Endodermal cell (in vitro differentiated cells): ENCODE measurements at regions not wholly inside any gene's neighbourhood (a gene's known extent, or its start where the extent isn't known, plus 50 kb on each side); places are given as distances from the start of the nearest gene placed in this dataset.

Experiments used
- DNase-seq: peaks from one replicate; pipeline ENCODE4 v3.0.0-alpha.2; 2017
- H3K27ac ChIP-seq: 2 replicates; pipeline ENCODE4 v1.5.1; 2013; ENCODE audit warnings: mild to moderate bottlenecking, low read depth, low read length, moderate library complexity
- H3K27me3 ChIP-seq: 2 replicates; pipeline ENCODE4 v1.6.1; 2013; ENCODE audit warnings: mild to moderate bottlenecking, low read length, moderate library complexity; ENCODE audit not compliant: insufficient read depth, control insufficient read depth, poor library complexity, severe bottlenecking
- H3K36me3 ChIP-seq: 2 replicates; pipeline ENCODE4 v1.7.0; 2013; ENCODE audit warnings: mild to moderate bottlenecking, low read length, moderate library complexity; ENCODE audit not compliant: control insufficient read depth, insufficient read depth
- H3K4me1 ChIP-seq: one replicate; pipeline ENCODE4 v1.7.0; 2013; ENCODE audit warnings: low read length; ENCODE audit not compliant: control insufficient read depth, insufficient read depth
- H3K4me3 ChIP-seq: 2 replicates; pipeline ENCODE4 v1.5.1; 2013; ENCODE audit warnings: mild to moderate bottlenecking, low read length, moderate library complexity
- H3K9ac ChIP-seq: 2 replicates; pipeline ENCODE4 v1.6.1; 2013; ENCODE audit warnings: mild to moderate bottlenecking, low read length, moderate library complexity; ENCODE audit not compliant: poor library complexity, severe bottlenecking; ENCODE audit errors: extremely low read depth
- H3K9me3 ChIP-seq: 2 replicates; pipeline ENCODE4 v1.6.1; 2013; ENCODE audit warnings: mild to moderate bottlenecking, low read length, moderate library complexity; ENCODE audit not compliant: control insufficient read depth
- H3K27ac Mint-ChIP-seq: 2 replicates; pipeline ENCODE4 v1.8.0; 2020; ENCODE audit warnings: mixed read lengths
- H3K27me3 Mint-ChIP-seq: 2 replicates; pipeline ENCODE4 v1.8.0; 2021; ENCODE audit warnings: mild to moderate bottlenecking, mixed read lengths; ENCODE audit not compliant: insufficient read depth
- H3K36me3 Mint-ChIP-seq: 2 replicates; pipeline ENCODE4 v1.8.0; 2020; ENCODE audit warnings: low read depth, mixed read lengths
- H3K4me1 Mint-ChIP-seq: 2 replicates; pipeline ENCODE4 v1.8.0; 2020; ENCODE audit warnings: mixed read lengths
- H3K4me3 Mint-ChIP-seq: 2 replicates; pipeline ENCODE4 v1.8.0; 2020; ENCODE audit warnings: mild to moderate bottlenecking, moderate library complexity, mixed read lengths
- H3K9me3 Mint-ChIP-seq: 2 replicates; pipeline ENCODE4 v1.8.0; 2020; ENCODE audit warnings: mild to moderate bottlenecking, mixed read lengths
- CTCF ChIP-seq: fragments of 200-600 bp; sonication (generic); conservative IDR thresholded peaks from 2 replicates; pipeline ENCODE4 v1.5.0; 2021; ENCODE audit warnings: antibody characterized with exemption, mild to moderate bottlenecking
- WGBS, 2 experiments: methylation state at CpG; one replicate each; pipeline versions ENCODE4 v1.1.5 to v1.1.7; 2013; ENCODE audit warnings: missing lambda C conversion rate in 2 of 2, mixed read lengths in 1 of 2; ENCODE audit not compliant: insufficient coverage in 1 of 2, insufficient read length in 1 of 2; 5-methylcytosine and 5-hydroxymethylcytosine counted together

GRCh38 chrX:68892651-68893050 lies 63.8 kb downstream of the EFNB1 start:
- no peak overlapping the region for H3K4me3 Mint-ChIP-seq

GRCh38 chrX:68892134-68892533 lies 63.3 kb downstream of the EFNB1 start:
- Histone ChIP-seq H3K4me3 (no peak overlapping the region), H3K9ac (no peak overlapping the region), H3K27ac (no peak overlapping the region), H3K4me1 (no peaks in the 10 kb centered on the region), H3K27me3 (peaks cover 27% of the 10 kb centered on the region), H3K36me3 (no peaks in the 10 kb centered on the region), H3K9me3 (no peaks in the 10 kb centered on the region)
- peaks cover 4% of the 10 kb centered on the region for H3K4me1 Mint-ChIP-seq
- no peak for TF ChIP-seq CTCF
- H3K27ac Mint-ChIP-seq: no peak overlapping the region
- no peak for DNase-seq
- no peak overlapping the region for H3K4me3 Mint-ChIP-seq
- 94% methylated on average over 2 of the region's 2 CpGs; no CpG with 5 or more reads in 1 of the 2 experiments for WGBS, 2 experiments
- no peaks in the 10 kb centered on the region for H3K36me3 Mint-ChIP-seq
- H3K9me3 Mint-ChIP-seq: peaks cover 40% of the 10 kb centered on the region
- peaks cover 15% of the 10 kb centered on the region for H3K27me3 Mint-ChIP-seq

More at GRCh38 chrX:68892651-68893050, 63.8 kb downstream of the EFNB1 start:
- Histone ChIP-seq H3K4me3 (no peak overlapping the region), H3K4me1 (no peaks in the 10 kb centered on the region), H3K36me3 (no peaks in the 10 kb centered on the region), H3K27me3 (peaks cover 21% of the 10 kb centered on the region), H3K9ac (no peak overlapping the region), H3K9me3 (no peaks in the 10 kb centered on the region), H3K27ac (peak overlapping the region; percentile 18)
- 70% methylated on average over 13 of the region's 13 CpGs; no CpG with 5 or more reads in 1 of the 2 experiments for WGBS, 2 experiments
- Mint-ChIP-seq H3K4me1 (peaks cover 4% of the 10 kb centered on the region), H3K27me3 (peaks cover 18% of the 10 kb centered on the region), H3K36me3 (no peaks in the 10 kb centered on the region), H3K9me3 (peaks cover 44% of the 10 kb centered on the region), H3K27ac (no peak overlapping the region)
- DNase-seq: no peak
- no peak for TF ChIP-seq CTCF
